ENCODE measurements at regions not wholly inside any gene's neighbourhood (a gene's known extent, or its start where the extent isn't known, plus 50 kb on each side); places are given as distances from the start of the nearest gene placed in this dataset.
"Not testable (repeated sequence)": the region's sequence is repeated elsewhere in the genome, so short reads cannot be mapped to it uniquely, and the experiment has no call there.

DNA sequence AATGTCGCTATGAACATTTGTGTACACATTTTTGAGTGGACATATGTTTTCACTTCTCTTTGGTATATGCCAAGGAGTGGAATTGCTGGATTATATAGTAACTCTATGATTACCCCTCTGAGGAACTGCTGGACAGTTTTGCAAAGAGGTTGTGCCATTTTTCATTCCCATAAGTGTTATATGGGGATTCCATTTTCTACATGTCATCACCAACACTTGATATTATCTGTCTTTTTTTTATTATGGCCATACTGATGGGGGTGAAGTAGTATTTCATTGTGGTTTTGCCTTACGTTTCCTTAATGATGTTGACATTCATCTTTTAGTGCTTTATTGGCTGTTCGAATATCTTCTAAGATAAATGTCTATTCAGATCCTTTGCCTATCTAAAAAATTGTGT lies 171.8 kb upstream of the LAMA2 start:
- 88% methylated on average over 3 of the region's 3 CpGs for WGBS
- Histone ChIP-seq H3K36me3 (no peaks in the 10 kb centered on the region), H3K9me3 (no peaks in the 10 kb centered on the region), H3K4me1 (no peaks in the 10 kb centered on the region), H3K4me3 (no peak overlapping the region), H3K27me3 (no peaks in the 10 kb centered on the region), H3K27ac (replicated peaks in 1 of 4) (no peak overlapping the region)
- intact Hi-C loops (cut with DNase I): no loop called here
- TF ChIP-seq POLR2AphosphoS5 (IDR thresholded peaks at IDR 0.05) (no peak), POLR2A (IDR thresholded peaks at IDR 0.05; ENCODE audit: low read depth) (no peak), EP300 (IDR thresholded peaks at IDR 0.05) (no peak)
- TF ChIP-seq, protein P1, sequence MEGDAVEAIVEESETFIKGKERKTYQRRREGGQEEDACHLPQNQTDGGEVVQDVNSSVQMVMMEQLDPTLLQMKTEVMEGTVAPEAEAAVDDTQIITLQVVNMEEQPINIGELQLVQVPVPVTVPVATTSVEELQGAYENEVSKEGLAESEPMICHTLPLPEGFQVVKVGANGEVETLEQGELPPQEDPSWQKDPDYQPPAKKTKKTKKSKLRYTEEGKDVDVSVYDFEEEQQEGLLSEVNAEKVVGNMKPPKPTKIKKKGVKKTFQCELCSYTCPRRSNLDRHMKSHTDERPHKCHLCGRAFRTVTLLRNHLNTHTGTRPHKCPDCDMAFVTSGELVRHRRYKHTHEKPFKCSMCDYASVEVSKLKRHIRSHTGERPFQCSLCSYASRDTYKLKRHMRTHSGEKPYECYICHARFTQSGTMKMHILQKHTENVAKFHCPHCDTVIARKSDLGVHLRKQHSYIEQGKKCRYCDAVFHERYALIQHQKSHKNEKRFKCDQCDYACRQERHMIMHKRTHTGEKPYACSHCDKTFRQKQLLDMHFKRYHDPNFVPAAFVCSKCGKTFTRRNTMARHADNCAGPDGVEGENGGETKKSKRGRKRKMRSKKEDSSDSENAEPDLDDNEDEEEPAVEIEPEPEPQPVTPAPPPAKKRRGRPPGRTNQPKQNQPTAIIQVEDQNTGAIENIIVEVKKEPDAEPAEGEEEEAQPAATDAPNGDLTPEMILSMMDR (IDR thresholded peaks at IDR 0.05): no peak
- no peak for DNase-seq (ENCODE audit: extremely low spot score)

DNA sequence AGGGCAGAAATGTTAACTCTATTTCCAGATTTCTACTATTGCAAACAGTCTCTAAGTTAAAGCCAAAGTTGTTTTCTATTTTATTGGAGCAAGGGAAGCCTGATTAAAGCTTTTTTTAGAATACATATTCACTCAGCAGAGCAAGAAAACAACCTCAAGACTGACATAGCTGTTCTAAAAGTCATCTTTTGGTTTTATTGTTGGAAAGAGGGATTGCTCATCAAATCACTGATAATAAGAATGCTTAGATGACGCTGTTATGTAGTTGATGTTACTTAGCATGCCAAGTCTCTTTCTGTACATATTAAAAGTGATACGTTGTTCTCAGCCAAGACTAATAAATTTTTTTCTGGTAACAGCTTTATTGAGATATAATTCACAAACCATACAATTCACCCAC lies 172.6 kb upstream of the LAMA2 start:
- no peak overlapping the region for H3K4me3 ChIP-seq
- no peaks in the 10 kb centered on the region for H3K9me3 ChIP-seq
- WGBS: 84% methylated on average over 2 of the region's 2 CpGs
- TF ChIP-seq EP300 (IDR thresholded peaks at IDR 0.05) (no peak), POLR2A (IDR thresholded peaks at IDR 0.05; ENCODE audit: low read depth) (no peak), POLR2AphosphoS5 (IDR thresholded peaks at IDR 0.05) (no peak)
- TF ChIP-seq, protein P1 (IDR thresholded peaks at IDR 0.05): no peak
- H3K4me1 ChIP-seq: no peaks in the 10 kb centered on the region
- H3K36me3 ChIP-seq: no peaks in the 10 kb centered on the region
- DNase-seq (ENCODE audit: extremely low spot score): no peak
- H3K27ac ChIP-seq (replicated peaks in 1 of 4): no peak overlapping the region
- no peaks in the 10 kb centered on the region for H3K27me3 ChIP-seq
- intact Hi-C loops (cut with DNase I): no loop called here

DNA sequence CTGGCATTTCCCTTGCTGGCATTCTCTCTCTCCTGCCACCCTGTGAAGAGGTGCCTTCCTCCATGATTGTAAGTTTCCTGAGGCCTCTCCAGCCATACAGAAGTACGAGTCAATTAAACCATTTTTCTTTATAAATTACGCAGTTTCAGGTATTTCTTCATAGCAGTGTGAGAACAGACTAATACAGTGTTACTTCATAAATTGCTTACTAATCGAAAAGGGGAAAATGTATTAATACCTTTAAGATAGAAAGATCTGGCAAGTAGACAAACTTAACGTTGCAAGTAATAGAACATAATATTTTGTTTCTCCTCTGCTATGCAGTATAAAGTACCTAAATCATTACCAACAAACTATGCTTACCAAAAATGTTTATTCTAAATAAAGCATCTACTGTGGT lies 178.3 kb upstream of the LAMA2 start:
- Histone ChIP-seq H3K9me3 (no peaks in the 10 kb centered on the region), H3K36me3 (no peaks in the 10 kb centered on the region), H3K27me3 (no peaks in the 10 kb centered on the region), H3K4me3 (no peak overlapping the region), H3K27ac (replicated peaks in 1 of 4) (no peak overlapping the region), H3K4me1 (no peaks in the 10 kb centered on the region)
- WGBS: 95% methylated on average over 4 of the region's 4 CpGs
- DNase-seq (ENCODE audit: extremely low spot score): no peak
- intact Hi-C loops (cut with DNase I): no loop called here
- TF ChIP-seq POLR2A (IDR thresholded peaks at IDR 0.05; ENCODE audit: low read depth) (no peak), EP300 (IDR thresholded peaks at IDR 0.05) (no peak), POLR2AphosphoS5 (IDR thresholded peaks at IDR 0.05) (no peak)
- TF ChIP-seq, protein P1 (IDR thresholded peaks at IDR 0.05): no peak

DNA sequence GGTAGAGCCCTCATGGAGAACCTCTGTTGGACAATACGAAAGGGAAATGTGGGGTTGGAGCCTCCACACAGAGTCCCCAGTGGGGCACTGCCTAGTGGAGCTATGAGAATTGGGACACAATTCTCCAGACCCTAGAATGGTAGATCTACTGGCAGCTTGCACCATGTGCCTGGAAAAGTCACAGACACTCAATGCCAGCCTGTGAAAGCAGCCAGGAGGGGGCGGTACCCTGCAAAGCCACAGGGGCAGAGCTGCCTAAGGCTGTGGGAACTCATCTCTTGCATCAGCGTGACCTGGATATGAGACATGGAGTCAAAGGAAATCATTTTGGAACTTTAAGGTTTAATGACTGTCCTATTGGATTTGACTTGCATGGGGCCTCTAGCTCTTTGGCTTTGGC lies 179.1 kb upstream of the LAMA2 start:
- H3K4me1 ChIP-seq; H3K36me3 ChIP-seq; H3K9me3 ChIP-seq; H3K27me3 ChIP-seq; H3K27ac ChIP-seq (replicated peaks in 1 of 4); intact Hi-C loops (cut with DNase I); H3K4me3 ChIP-seq; DNase-seq (ENCODE audit: extremely low spot score): not testable (repeated sequence)
- 96% methylated on average over 3 of the region's 3 CpGs for WGBS

DNA sequence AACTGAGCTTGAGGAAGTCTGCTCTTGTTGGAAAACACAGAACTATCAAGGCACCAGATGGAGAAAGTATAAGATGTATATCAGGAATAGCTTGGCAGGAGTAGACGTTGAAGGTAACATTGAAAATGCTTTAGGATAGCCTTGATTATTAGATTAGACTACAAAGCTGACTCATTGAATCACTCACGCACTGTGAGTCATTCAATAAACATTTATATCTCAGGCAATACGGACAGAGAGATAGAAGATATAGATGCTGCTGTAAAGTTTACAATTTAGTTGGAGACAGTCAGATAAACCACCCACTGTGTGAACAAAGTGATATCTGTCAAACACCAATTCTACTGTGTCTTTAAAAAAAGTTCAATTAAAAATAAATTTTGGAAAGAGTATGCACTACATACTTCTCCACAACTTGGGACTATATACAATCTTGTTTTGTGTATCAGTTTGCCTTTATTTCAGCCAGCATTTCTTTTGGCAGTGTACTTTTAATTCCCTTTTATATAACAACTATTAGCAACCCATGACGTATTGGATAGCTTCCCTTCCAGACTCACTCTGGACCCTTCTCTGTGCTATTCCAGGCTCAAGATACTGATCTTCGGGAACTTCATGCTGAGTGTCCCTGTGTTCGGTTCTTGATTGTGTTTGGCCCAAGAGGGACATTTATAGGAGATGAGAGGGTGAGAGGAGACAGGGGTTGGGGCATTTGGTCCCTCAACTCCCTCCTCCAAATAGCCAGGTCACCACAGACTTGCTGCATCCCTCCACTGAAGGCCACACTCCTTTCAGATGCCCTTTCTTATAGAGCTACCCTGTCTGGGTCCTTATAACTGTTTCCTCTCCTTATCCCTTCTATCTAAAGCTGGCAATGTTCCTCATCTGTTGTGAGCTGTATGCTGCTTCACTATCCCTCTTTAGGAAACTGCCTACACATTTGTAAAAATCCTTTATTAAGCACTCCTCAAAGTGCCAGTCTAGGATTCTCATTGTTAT lies 176.6 kb upstream of the PTPRK start:
- Histone ChIP-seq H3K27me3 (no peaks in the 10 kb centered on the region), H3K36me3 (no peaks in the 10 kb centered on the region), H3K4me3 (no peak overlapping the region), H3K27ac (replicated peaks in 1 of 4) (no peak overlapping the region), H3K4me1 (no peaks in the 10 kb centered on the region), H3K9me3 (no peaks in the 10 kb centered on the region)
- WGBS: 68% methylated on average over 6 of the region's 6 CpGs
- TF ChIP-seq POLR2AphosphoS5 (IDR thresholded peaks at IDR 0.05) (no peak), EP300 (IDR thresholded peaks at IDR 0.05) (no peak), POLR2A (IDR thresholded peaks at IDR 0.05; ENCODE audit: low read depth) (no peak)
- TF ChIP-seq, protein P1 (IDR thresholded peaks at IDR 0.05): no peak
- DNase-seq (ENCODE audit: extremely low spot score): no peak
- intact Hi-C loops (cut with DNase I): no loop called here

Measured in esophagus muscularis mucosa (tissue), 4 donors.